ENCODE measurements at regions not wholly inside any gene's neighbourhood (a gene's known extent, or its start where the extent isn't known, plus 50 kb on each side); places are given as distances from the start of the nearest gene placed in this dataset.

- H3K27me3 ChIP-seq = no peaks in the 10 kb centered on the region
- intact Hi-C loops (cut with DNase I) = no loop called here
- H3K4me3 ChIP-seq = no peak overlapping the region
- no peaks in the 10 kb centered on the region for H3K36me3 ChIP-seq
- H3K27ac ChIP-seq = no peak overlapping the region
- TF ChIP-seq CTCF (IDR thresholded peaks at IDR 0.05) = no peak
- no peak for DNase-seq (ENCODE audit: low spot score in 2 of 2)
- H3K4me1 ChIP-seq = peaks cover 0 to 3% of the 10 kb centered on the region in 2 donors
- no peaks in the 10 kb centered on the region for H3K9me3 ChIP-seq
Measured at GRCh38 chr3:175861916-175862315, 1002.8 kb downstream of the NAALADL2 start.
